ENCODE measurements at regions not wholly inside any gene's neighbourhood (a gene's known extent, or its start where the extent isn't known, plus 50 kb on each side); places are given as distances from the start of the nearest gene placed in this dataset.
"Not testable (repeated sequence)": the region's sequence is repeated elsewhere in the genome, so short reads cannot be mapped to it uniquely, and the experiment has no call there.

GRCh38 chr17:77635785-77636184 is 322.7 kb upstream of the TNRC6C start:
- not testable (repeated sequence) for TF ChIP-seq CTCF, POLR2A (IDR thresholded peaks at IDR 0.05)

Data from breast epithelium (tissue), 3 donors.